HepG2 (cell line): ENCODE measurements at regions not wholly inside any gene's neighbourhood (a gene's known extent, or its start where the extent isn't known, plus 50 kb on each side); places are given as distances from the start of the nearest gene placed in this dataset.
"Not testable (repeated sequence)": the region's sequence is repeated elsewhere in the genome, so short reads cannot be mapped to it uniquely, and the experiment has no call there.

Experiments
- ATAC-seq: fragments of 200-7000 bp; cut with Tn5 transposase; 3 replicates; pipeline ENCODE4 v1.9.1; 2020; ENCODE audit warnings: mild to moderate bottlenecking, moderate library complexity
- BruUV-seq: library from RNA; stranded (reverse); fragments of 400-500 nt; replicated peaks from 2 replicates; lab custom pipeline; 2021; lab: Mats Ljungman, UMichigan
- CTCF ChIA-PET: fragments of 300-600 bp; formaldehyde crosslinking; extraction: SDS; loops from one replicate; lab custom pipeline; 2021; ENCODE audit warnings: low total read pairs, inconsistent platforms, low intra/inter-chr PET ratio; lab: Yijun Ruan, JAX
- POLR2A ChIA-PET: fragments of 350-600 bp; sonication (Branson Sonifier 250); formaldehyde crosslinking; loops from one replicate; lab custom pipeline; 2020; ENCODE audit warnings: antibody characterized with exemption, inconsistent platforms; lab: Yijun Ruan, JAX
- DNase-seq: peaks from one replicate; pipeline ENCODE4 v3.0.0-alpha.2; 2015; ENCODE audit warnings: low spot score
- FAIRE-seq: peaks from 3 replicates; lab custom pipeline; 2011; peaks lifted over from hg19 to GRCh38; lab: Jason Lieb, UNC
- H2AFZ ChIP-seq: one replicate; pipeline ENCODE4 v1.6.1; 2011; ENCODE audit warnings: low read length, inconsistent platforms
- H3K27ac ChIP-seq: fragments of 300-600 bp; 3 replicates; pipeline ENCODE4 v1.8.0; 2011; ENCODE audit warnings: mixed run types, mild to moderate bottlenecking, mixed read lengths, low read length, inconsistent platforms; ENCODE audit not compliant: insufficient read depth; ENCODE audit errors: extremely low read length
- H3K27me3 ChIP-seq, 2 experiments: fragments of 200-600 bp in 1 of 2; 2 replicates in 1 of 2; 3 replicates in 1 of 2; pipeline versions ENCODE4 v1.6.0 to v1.8.0; 2011; ENCODE audit warnings: low read length in 2 of 2, mild to moderate bottlenecking in 2 of 2, moderate library complexity in 2 of 2, inconsistent platforms in 1 of 2; ENCODE audit not compliant: insufficient read depth in 2 of 2, control insufficient read depth in 1 of 2
- H3K36me3 ChIP-seq, 2 experiments: fragments of 200-600 bp in 1 of 2; replicated peaks in 1 of 2; 2 replicates in 1 of 2; 3 replicates in 1 of 2; pipeline versions ENCODE4 v1.5.1 to v1.8.0; 2011; ENCODE audit warnings: low read length in 2 of 2, inconsistent platforms in 1 of 2; ENCODE audit not compliant: insufficient read depth in 2 of 2, control insufficient read depth in 1 of 2
- H3K4me1 ChIP-seq: 2 replicates; pipeline ENCODE4 v1.5.1; 2012; ENCODE audit warnings: low read length, inconsistent platforms; ENCODE audit not compliant: insufficient read depth
- H3K4me2 ChIP-seq: 2 replicates; pipeline ENCODE4 v1.6.0; 2011; ENCODE audit warnings: low read depth, low read length, inconsistent platforms
- H3K4me3 ChIP-seq, 3 experiments: fragments of 200-600 bp in 1 of 3; sonication (generic), shearing (Covaris generic) in 1 of 3; replicated peaks in 1 of 3; 2 replicates each; pipeline ENCODE4 v1.5.1; 2011 to 2016; ENCODE audit warnings: low read length in 3 of 3, inconsistent platforms in 2 of 3, low read depth in 2 of 3, mild to moderate bottlenecking in 2 of 3, control low read depth in 1 of 3, mixed read lengths in 1 of 3; ENCODE audit not compliant: insufficient read depth in 1 of 3
- H3K79me2 ChIP-seq: one replicate; pipeline ENCODE4 v1.6.1; 2011; ENCODE audit warnings: low read length, inconsistent platforms; ENCODE audit not compliant: insufficient read depth
- H3K9ac ChIP-seq: 2 replicates; pipeline ENCODE4 v1.6.0; 2011; ENCODE audit warnings: mild to moderate bottlenecking, low read depth, low read length, inconsistent platforms; ENCODE audit not compliant: insufficient read depth
- H3K9me3 ChIP-seq: 2 replicates; pipeline ENCODE4 v1.5.1; 2012; ENCODE audit warnings: mild to moderate bottlenecking, low read length
- H4K20me1 ChIP-seq: 2 replicates; pipeline ENCODE4 v1.6.0; 2011; ENCODE audit warnings: inconsistent platforms, mild to moderate bottlenecking, low read length, moderate library complexity; ENCODE audit not compliant: insufficient read depth
- AHR ChIP-seq: IDR thresholded peaks from 2 replicates; pipeline ENCODE4 v1.6.1; 2018; ENCODE audit warnings: missing genetic modification reagents, missing compliant biosample characterization
- JUNB ChIP-seq: sonication (generic); formaldehyde crosslinking; IDR thresholded peaks from 2 replicates; pipeline ENCODE4 v1.8.0; 2022; ENCODE audit warnings: missing genetic modification reagents, mild to moderate bottlenecking, borderline replicate concordance
- KDM1A ChIP-seq: IDR thresholded peaks from 2 replicates; pipeline ENCODE4 v1.6.1; 2016; ENCODE audit warnings: missing compliant biosample characterization
- NCOA1 ChIP-seq: sonication (generic); formaldehyde crosslinking; IDR thresholded peaks from 2 replicates; pipeline ENCODE4 v1.9.0; 2021; ENCODE audit warnings: missing genetic modification reagents
- NR2F1 ChIP-seq, 2 experiments: fragments of 450-650 bp in 1 of 2; formaldehyde crosslinking in 1 of 2; IDR thresholded peaks; 2 replicates each; pipeline versions ENCODE4 v1.5.0 to v1.6.1; 2016 to 2020; ENCODE audit warnings: mild to moderate bottlenecking in 1 of 2, missing compliant biosample characterization in 1 of 2, missing genetic modification reagents in 1 of 2, moderate library complexity in 1 of 2
- PAXIP1 ChIP-seq: sonication (generic); formaldehyde crosslinking; conservative IDR thresholded peaks from 2 replicates; pipeline ENCODE4 v1.4.0; 2020; ENCODE audit warnings: mild to moderate bottlenecking, missing genetic modification reagents, moderate library complexity
- SRSF4 ChIP-seq: fragments of 200-400 bp; formaldehyde crosslinking; IDR thresholded peaks from one replicate; pipeline ENCODE4 v1.6.1; 2018; ENCODE audit warnings: mild to moderate bottlenecking, low read depth, low read length, moderate library complexity; ENCODE audit not compliant: poor library complexity, severe bottlenecking
- ZNF24 ChIP-seq: fragments of 450-650 bp; IDR thresholded peaks from 2 replicates; pipeline ENCODE4 v1.6.1; 2017; ENCODE audit warnings: antibody characterized with exemption, mild to moderate bottlenecking
- ZNF296 ChIP-seq: sonication (generic); formaldehyde crosslinking; conservative IDR thresholded peaks from 2 replicates; pipeline ENCODE4 v1.5.0; 2020; ENCODE audit warnings: mild to moderate bottlenecking, missing genetic modification reagents
- ZNF883 ChIP-seq: sonication (generic); formaldehyde crosslinking; IDR thresholded peaks from 2 replicates; pipeline ENCODE4 v1.5.1; 2020; ENCODE audit warnings: mild to moderate bottlenecking, missing genetic modification reagents; ENCODE audit errors: not compliant biosample characterization
- WGBS: methylation state at CpG from one replicate; pipeline ENCODE4 v1.1.6; 2017; ENCODE audit warnings: low lambda C conversion rate; 5-methylcytosine and 5-hydroxymethylcytosine counted together
- in situ Hi-C: cut with HindIII; loops from 2 replicates; pipeline ENCODE4 v1.10.0; 2017; ENCODE audit warnings: low pct_unique_long_range_greater_than_20kb; ENCODE audit not compliant: extremely low pct_ligation_motif_present
- intact Hi-C: fragments of 100-400 bp; cut with micrococcal nuclease; formaldehyde crosslinking; loops from one replicate; pipeline ENCODE4 v1.10.0; 2022; ENCODE audit not compliant: unreplicated experiment
- TF ChIP-seq, protein P1 (sequence below): sonication (generic); formaldehyde crosslinking; IDR thresholded peaks from 2 replicates; pipeline ENCODE4 v1.5.0; 2020; ENCODE audit warnings: missing genetic modification reagents

DNA sequence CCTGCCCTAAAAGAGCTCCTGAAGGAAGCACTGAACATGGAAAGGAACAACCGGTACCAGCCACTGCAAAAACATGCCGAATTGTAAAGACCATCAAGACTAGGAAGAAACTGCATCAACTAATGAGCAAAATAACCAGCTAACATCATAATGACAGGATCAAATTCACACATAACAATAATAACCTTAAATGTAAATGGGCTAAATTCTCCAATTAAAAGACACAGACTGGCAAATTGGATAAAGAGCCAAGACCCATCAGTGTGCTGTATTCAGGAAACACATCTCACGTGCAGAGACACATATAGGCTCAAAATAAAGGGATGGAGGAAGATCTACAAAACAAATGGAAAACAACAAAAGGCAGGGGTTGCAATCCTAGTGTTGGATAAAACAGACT, 117.1 kb upstream of the ABI3BP start:
- in situ Hi-C loops, FAIRE-seq: not testable (repeated sequence)

DNA sequence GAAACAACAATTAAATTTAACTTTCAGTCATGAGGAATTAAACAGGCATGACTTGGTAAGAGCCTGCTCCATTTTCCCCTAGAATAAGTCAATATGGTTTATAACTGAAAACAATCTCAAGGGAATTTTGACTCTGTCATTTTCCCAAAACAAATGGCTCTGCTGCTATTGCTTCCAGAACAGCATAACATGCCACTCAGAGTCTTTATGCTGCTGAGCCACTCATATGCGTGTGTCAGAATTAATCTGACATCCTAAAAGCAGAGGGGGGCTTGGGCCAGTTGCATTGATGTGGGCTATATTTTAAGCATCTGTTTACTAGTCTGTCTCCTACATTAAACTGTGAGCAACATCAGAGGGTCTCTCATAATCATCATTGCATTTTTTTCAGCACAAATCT, 111.1 kb upstream of the ABI3BP start:
- Histone ChIP-seq H3K79me2 (no peaks in the 10 kb centered on the region), H2AFZ (no peak overlapping the region), H3K4me3 (no peak overlapping the region), H3K27me3 (no peaks in the 10 kb centered on the region), H3K4me2 (no peak overlapping the region), H3K4me1 (no peaks in the 10 kb centered on the region), H3K27ac (no peak overlapping the region), H3K36me3 (no peaks in the 10 kb centered on the region), H4K20me1 (no peaks in the 10 kb centered on the region), H3K9me3 (no peaks in the 10 kb centered on the region), H3K9ac (no peak overlapping the region)
- intact Hi-C loops, result no loop called here
- in situ Hi-C loops, result no loop called here
- CTCF ChIA-PET, result no interaction called here
- POLR2A ChIA-PET, result no interaction called here
- no TSS peak for BruUV-seq
- FAIRE-seq (no peak), ATAC-seq (no peak), DNase-seq (no peak)
- 8% methylated on average over 1 of the region's 1 CpG for WGBS
- TF ChIP-seq PAXIP1 (no peak), NR2F1 (CRISPR knock-in tag; IDR thresholded peaks at IDR 0.05) (no peak), ZNF24 (no peak), AHR (CRISPR knock-in tag) (no peak), SRSF4 (no peak), ZNF296 (CRISPR knock-in tag) (no peak), JUNB (CRISPR knock-in tag) (no peak), ZNF883 (CRISPR knock-in tag) (no peak), KDM1A (CRISPR knock-in tag) (no peak), NCOA1 (no peak)
- TF ChIP-seq, protein P1, sequence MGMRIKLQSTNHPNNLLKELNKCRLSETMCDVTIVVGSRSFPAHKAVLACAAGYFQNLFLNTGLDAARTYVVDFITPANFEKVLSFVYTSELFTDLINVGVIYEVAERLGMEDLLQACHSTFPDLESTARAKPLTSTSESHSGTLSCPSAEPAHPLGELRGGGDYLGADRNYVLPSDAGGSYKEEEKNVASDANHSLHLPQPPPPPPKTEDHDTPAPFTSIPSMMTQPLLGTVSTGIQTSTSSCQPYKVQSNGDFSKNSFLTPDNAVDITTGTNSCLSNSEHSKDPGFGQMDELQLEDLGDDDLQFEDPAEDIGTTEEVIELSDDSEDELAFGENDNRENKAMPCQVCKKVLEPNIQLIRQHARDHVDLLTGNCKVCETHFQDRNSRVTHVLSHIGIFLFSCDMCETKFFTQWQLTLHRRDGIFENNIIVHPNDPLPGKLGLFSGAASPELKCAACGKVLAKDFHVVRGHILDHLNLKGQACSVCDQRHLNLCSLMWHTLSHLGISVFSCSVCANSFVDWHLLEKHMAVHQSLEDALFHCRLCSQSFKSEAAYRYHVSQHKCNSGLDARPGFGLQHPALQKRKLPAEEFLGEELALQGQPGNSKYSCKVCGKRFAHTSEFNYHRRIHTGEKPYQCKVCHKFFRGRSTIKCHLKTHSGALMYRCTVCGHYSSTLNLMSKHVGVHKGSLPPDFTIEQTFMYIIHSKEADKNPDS (CRISPR knock-in tag), result no peak

More for the DNA sequence above, 117.1 kb upstream of the ABI3BP start:
- H3K79me2 ChIP-seq, H4K20me1 ChIP-seq, H2AFZ ChIP-seq, H3K4me1 ChIP-seq, H3K9ac ChIP-seq, intact Hi-C loops, H3K27me3 ChIP-seq, BruUV-seq, H3K36me3 ChIP-seq, DNase-seq, H3K4me2 ChIP-seq, POLR2A ChIA-PET, H3K27ac ChIP-seq, CTCF ChIA-PET, ATAC-seq, H3K4me3 ChIP-seq, H3K9me3 ChIP-seq: not testable (repeated sequence)
- 4% methylated on average over 3 of the region's 3 CpGs for WGBS
